Trophoblast cell (in vitro differentiated cells and primary cell): ENCODE measurements at regions not wholly inside any gene's neighbourhood (a gene's known extent, or its start where the extent isn't known, plus 50 kb on each side); places are given as distances from the start of the nearest gene placed in this dataset.

ENCODE experiments used
- DNase-seq, 2 donors: peaks; one replicate each; pipeline ENCODE4 v3.0.0-alpha.2; 2016
- H2AFZ ChIP-seq: 2 replicates; pipeline ENCODE4 v1.6.1; 2013; ENCODE audit warnings: low read length, moderate library complexity, mild to moderate bottlenecking; ENCODE audit not compliant: insufficient read depth, poor library complexity
- H2AK5ac ChIP-seq: 2 replicates; pipeline ENCODE4 v1.6.1; 2013; ENCODE audit warnings: mild to moderate bottlenecking, low read length
- H2BK120ac ChIP-seq: 2 replicates; pipeline ENCODE4 v1.6.1; 2013; ENCODE audit warnings: low read length, mild to moderate bottlenecking, moderate library complexity; ENCODE audit not compliant: insufficient read depth, poor library complexity
- H2BK12ac ChIP-seq: 2 replicates; pipeline ENCODE4 v1.6.1; 2013; ENCODE audit warnings: mild to moderate bottlenecking, low read length, moderate library complexity
- H2BK5ac ChIP-seq: 2 replicates; pipeline ENCODE4 v1.6.1; 2013; ENCODE audit warnings: low read length, low read depth, moderate library complexity, mild to moderate bottlenecking; ENCODE audit not compliant: poor library complexity
- H3K14ac ChIP-seq: 2 replicates; pipeline ENCODE4 v1.6.1; 2013; ENCODE audit warnings: mild to moderate bottlenecking, low read length
- H3K18ac ChIP-seq: 2 replicates; pipeline ENCODE4 v1.6.1; 2013; ENCODE audit warnings: mild to moderate bottlenecking, low read length
- H3K23ac ChIP-seq: 2 replicates; pipeline ENCODE4 v1.6.1; 2013; ENCODE audit warnings: low read length
- H3K27ac ChIP-seq: 2 replicates; pipeline ENCODE4 v1.5.1; 2013; ENCODE audit warnings: low read depth, mild to moderate bottlenecking, inconsistent platforms, low read length, moderate library complexity
- H3K27me3 ChIP-seq: 2 replicates; pipeline ENCODE4 v1.6.1; 2013; ENCODE audit warnings: inconsistent platforms, mild to moderate bottlenecking, low read length, moderate library complexity; ENCODE audit not compliant: insufficient read depth
- H3K36me3 ChIP-seq, 2 experiments: 1 replicate in 1 of 2; 2 replicates in 1 of 2; pipeline ENCODE4 v1.6.1; 2013; ENCODE audit warnings: low read length in 2 of 2, mild to moderate bottlenecking in 2 of 2, moderate library complexity in 1 of 2; ENCODE audit not compliant: insufficient read depth in 2 of 2, control insufficient read depth in 1 of 2
- H3K4ac ChIP-seq: 2 replicates; pipeline ENCODE4 v1.6.1; 2013; ENCODE audit warnings: low read depth, mild to moderate bottlenecking, low read length, moderate library complexity
- H3K4me1 ChIP-seq, 2 experiments: 1 replicate in 1 of 2; 2 replicates in 1 of 2; pipeline ENCODE4 v1.6.1; 2013; ENCODE audit warnings: low read length in 2 of 2, mild to moderate bottlenecking in 2 of 2, moderate library complexity in 1 of 2; ENCODE audit not compliant: insufficient read depth in 2 of 2, control insufficient read depth in 1 of 2
- H3K4me2 ChIP-seq: 2 replicates; pipeline ENCODE4 v1.6.1; 2013; ENCODE audit warnings: inconsistent platforms, mild to moderate bottlenecking, low read length, moderate library complexity
- H3K4me3 ChIP-seq: 2 replicates; pipeline ENCODE4 v1.5.1; 2013; ENCODE audit warnings: mild to moderate bottlenecking, low read depth, low read length, inconsistent platforms
- H3K79me1 ChIP-seq: one replicate; pipeline ENCODE4 v1.6.1; 2013; ENCODE audit warnings: low read length
- H3K79me2 ChIP-seq: 2 replicates; pipeline ENCODE4 v1.6.1; 2013; ENCODE audit warnings: low read length, mild to moderate bottlenecking; ENCODE audit not compliant: control insufficient read depth, insufficient read depth, poor library complexity
- H3K9ac ChIP-seq: 2 replicates; pipeline ENCODE4 v1.6.1; 2013; ENCODE audit warnings: mild to moderate bottlenecking, low read length
- H3K9me3 ChIP-seq: 2 replicates; pipeline ENCODE4 v1.6.1; 2013; ENCODE audit warnings: low read depth, mild to moderate bottlenecking, control low read depth, inconsistent platforms, low read length; ENCODE audit not compliant: insufficient read depth
- H4K12ac ChIP-seq: 2 replicates; pipeline ENCODE4 v1.6.1; 2013; ENCODE audit warnings: low read depth, mild to moderate bottlenecking, low read length, moderate library complexity
- H4K8ac ChIP-seq: 2 replicates; pipeline ENCODE4 v1.6.1; 2013; ENCODE audit warnings: low read depth, mild to moderate bottlenecking, low read length, moderate library complexity
- H4K91ac ChIP-seq: one replicate; pipeline ENCODE4 v1.6.1; 2013; ENCODE audit warnings: low read depth, mild to moderate bottlenecking, low read length, moderate library complexity
- WGBS: extraction: QIAGEN DNeasy Blood & Tissue Kit; methylation state at CpG from one replicate; pipeline ENCODE4 v1.1.7; 2013; ENCODE audit warnings: missing lambda C conversion rate; ENCODE audit not compliant: insufficient read length, insufficient coverage; ENCODE audit errors: extremely low coverage; 5-methylcytosine and 5-hydroxymethylcytosine counted together

DNA sequence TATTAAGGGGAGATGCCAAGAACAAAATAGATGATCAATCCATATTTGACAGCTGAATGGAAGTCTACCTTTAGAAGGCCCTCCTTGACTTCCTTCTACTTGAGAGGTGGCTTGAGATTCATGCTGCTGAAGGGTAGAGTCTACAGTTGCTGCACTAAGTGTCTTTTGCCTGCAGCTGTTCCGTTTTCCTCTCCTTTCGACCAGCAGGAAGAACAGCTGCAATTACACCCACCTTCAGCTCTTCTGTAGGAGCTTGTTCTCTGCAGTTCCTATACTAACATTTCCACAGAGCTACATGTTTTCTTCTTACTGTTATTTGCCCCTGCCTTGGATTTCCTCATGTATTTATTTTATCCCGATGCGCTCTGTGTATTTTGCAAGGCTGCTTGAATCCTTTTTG is 79.1 kb downstream of the ARRDC4 start:
- Histone ChIP-seq H3K79me2 (no peaks in the 10 kb centered on the region), H3K4me3 (no peak overlapping the region), H4K12ac (no peak overlapping the region), H4K91ac (no peak overlapping the region), H2AFZ (no peak overlapping the region), H3K9me3 (no peaks in the 10 kb centered on the region), H3K27ac (no peak overlapping the region), H2BK12ac (no peak overlapping the region), H2AK5ac (no peak overlapping the region), H3K14ac (no peak overlapping the region), H4K8ac (no peak overlapping the region), H3K9ac (no peak overlapping the region), H3K18ac (no peak overlapping the region), H3K4me1 (peaks cover 2 to 6% of the 10 kb centered on the region in 2 experiments), H2BK120ac (no peak overlapping the region), H3K79me1 (no peaks in the 10 kb centered on the region), H3K36me3 (no peaks in the 10 kb centered on the region), H3K23ac (no peak overlapping the region), H3K4me2 (no peak overlapping the region), H3K27me3 (no peaks in the 10 kb centered on the region), H3K4ac (no peak overlapping the region), H2BK5ac (no peak overlapping the region)
- no peak for DNase-seq
- no CpG with 5 or more reads among the region's 4 CpGs for WGBS

DNA sequence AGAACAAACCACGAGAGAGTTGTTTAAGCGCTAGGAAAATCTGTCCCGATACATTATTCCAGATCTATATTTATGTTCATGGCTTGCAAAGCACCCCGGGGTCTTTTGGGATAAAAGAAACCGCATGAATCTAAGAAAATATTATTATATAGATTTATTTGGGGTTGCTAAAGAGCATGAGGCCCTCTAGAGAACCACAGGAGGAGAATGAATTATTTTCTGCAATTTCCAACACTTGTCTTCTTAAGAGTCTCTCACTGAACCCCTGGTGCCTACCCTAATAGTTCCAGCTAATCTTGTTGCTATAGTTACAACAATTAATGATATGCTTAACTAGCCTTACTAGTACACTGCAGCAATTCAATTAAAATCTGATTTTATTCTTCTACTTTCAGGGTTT is 79.6 kb downstream of the ARRDC4 start:
- no peak overlapping the region for H2BK5ac ChIP-seq
- no peaks in the 10 kb centered on the region for H3K79me1 ChIP-seq
- H3K23ac ChIP-seq, result no peak overlapping the region
- no peak overlapping the region for H3K4ac ChIP-seq
- H3K4me1 ChIP-seq, result peaks cover 2 to 4% of the 10 kb centered on the region in 2 experiments
- no peaks in the 10 kb centered on the region for H3K27me3 ChIP-seq
- H2BK12ac ChIP-seq, result no peak overlapping the region
- H3K36me3 ChIP-seq, result no peaks in the 10 kb centered on the region
- no peaks in the 10 kb centered on the region for H3K79me2 ChIP-seq
- H3K4me3 ChIP-seq, result no peak overlapping the region
- no peak overlapping the region for H2BK120ac ChIP-seq
- H3K14ac ChIP-seq, result no peak overlapping the region
- no peak overlapping the region for H3K18ac ChIP-seq
- H2AFZ ChIP-seq, result no peak overlapping the region
- H3K9ac ChIP-seq, result no peak overlapping the region
- H3K4me2 ChIP-seq, result no peak overlapping the region
- no peaks in the 10 kb centered on the region for H3K9me3 ChIP-seq
- H4K91ac ChIP-seq, result no peak overlapping the region
- no peak overlapping the region for H4K8ac ChIP-seq
- no peak for DNase-seq
- no peak overlapping the region for H3K27ac ChIP-seq
- no peak overlapping the region for H2AK5ac ChIP-seq
- no CpG with 5 or more reads among the region's 5 CpGs for WGBS
- H4K12ac ChIP-seq, result no peak overlapping the region

DNA sequence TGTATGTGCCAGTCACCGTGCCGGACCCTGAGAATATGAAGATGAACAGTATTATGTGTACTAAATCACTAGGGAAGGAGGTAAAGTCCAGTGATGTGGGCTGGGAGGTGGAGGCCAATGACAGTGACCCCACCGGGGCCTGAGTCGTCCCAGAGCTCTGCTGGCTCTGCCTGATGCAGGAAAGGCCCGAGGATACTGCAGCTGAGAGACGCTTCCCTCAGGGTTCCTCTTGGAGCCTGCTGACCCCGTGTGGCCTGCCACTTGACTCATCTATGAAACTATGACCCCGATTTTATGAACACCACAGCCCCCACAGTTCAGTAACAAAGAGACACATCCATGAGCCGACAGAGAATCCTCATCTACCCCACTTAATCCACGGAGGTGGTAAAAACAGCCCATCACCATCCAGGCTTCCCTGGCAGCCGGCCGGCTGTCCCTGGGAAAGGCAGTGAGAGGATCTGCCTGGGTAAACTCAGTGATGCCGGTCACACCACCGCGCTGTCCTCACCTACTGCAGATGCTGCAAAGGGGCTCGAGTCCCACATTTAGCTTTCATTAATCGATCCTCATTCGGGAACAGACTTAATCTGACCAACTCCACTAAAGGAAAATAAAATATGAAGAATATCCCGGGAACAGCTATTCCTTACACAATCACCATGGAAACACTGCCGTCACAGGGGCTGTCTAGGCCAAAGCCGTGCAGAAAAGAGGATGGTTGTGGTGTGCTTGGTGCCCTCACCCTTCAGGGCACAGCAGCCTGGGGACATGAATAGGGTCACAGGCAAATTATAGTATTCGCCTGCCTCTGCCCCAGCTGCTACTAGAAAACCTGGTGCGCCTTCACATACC is 82.9 kb downstream of the ARRDC4 start:
- Histone ChIP-seq H3K79me1 (no peaks in the 10 kb centered on the region), H3K23ac (no peak overlapping the region), H4K91ac (no peak overlapping the region), H2AK5ac (no peak overlapping the region), H2BK12ac (no peak overlapping the region), H4K12ac (no peak overlapping the region), H4K8ac (no peak overlapping the region), H3K18ac (no peak overlapping the region), H3K4ac (no peak overlapping the region), H2BK120ac (no peak overlapping the region), H3K4me3 (no peak overlapping the region), H3K36me3 (no peaks in the 10 kb centered on the region), H2BK5ac (no peak overlapping the region), H3K9ac (no peak overlapping the region), H3K27ac (no peak overlapping the region), H3K4me1 (no peaks in the 10 kb centered on the region), H2AFZ (no peak overlapping the region), H3K14ac (no peak overlapping the region), H3K27me3 (no peaks in the 10 kb centered on the region), H3K4me2 (no peak overlapping the region), H3K9me3 (no peaks in the 10 kb centered on the region), H3K79me2 (no peaks in the 10 kb centered on the region)
- DNase-seq, result no peak
- WGBS, result no CpG with 5 or more reads among the region's 23 CpGs

DNA sequence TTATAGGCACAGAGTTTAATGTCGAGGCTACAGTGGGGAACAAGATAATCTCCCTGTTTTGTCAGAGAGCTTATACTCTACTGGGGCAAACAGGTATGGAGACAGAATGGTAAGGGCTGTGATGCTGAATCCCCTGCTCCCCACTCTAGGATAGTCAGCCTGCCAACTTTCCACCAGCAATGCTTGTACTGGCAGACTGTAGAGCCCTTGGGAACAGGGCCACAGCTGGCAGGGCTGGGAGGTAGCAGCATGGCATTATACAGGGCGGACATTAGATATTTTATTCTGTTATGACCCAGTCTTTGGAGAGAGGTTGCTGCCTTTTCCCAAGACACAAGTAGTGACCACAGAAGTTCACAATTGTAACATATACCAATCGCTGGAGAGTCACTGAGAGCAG is 91.2 kb downstream of the ARRDC4 start:
- H3K4me2 ChIP-seq, result no peak overlapping the region
- H3K27ac ChIP-seq, result no peak overlapping the region
- H2BK12ac ChIP-seq, result no peak overlapping the region
- H4K8ac ChIP-seq, result no peak overlapping the region
- H3K4me3 ChIP-seq, result no peak overlapping the region
- H3K18ac ChIP-seq, result no peak overlapping the region
- no CpG with 5 or more reads among the region's 3 CpGs for WGBS
- no peak overlapping the region for H4K12ac ChIP-seq
- H2BK120ac ChIP-seq, result no peak overlapping the region
- H3K9ac ChIP-seq, result no peak overlapping the region
- no peak overlapping the region for H4K91ac ChIP-seq
- no peak overlapping the region for H2BK5ac ChIP-seq
- no peak for DNase-seq
- no peak overlapping the region for H2AFZ ChIP-seq
- H3K23ac ChIP-seq, result no peak overlapping the region
- no peaks in the 10 kb centered on the region for H3K36me3 ChIP-seq
- H3K14ac ChIP-seq, result no peak overlapping the region
- H2AK5ac ChIP-seq, result no peak overlapping the region
- H3K79me2 ChIP-seq, result no peaks in the 10 kb centered on the region
- no peaks in the 10 kb centered on the region for H3K4me1 ChIP-seq
- no peaks in the 10 kb centered on the region for H3K79me1 ChIP-seq
- no peaks in the 10 kb centered on the region for H3K27me3 ChIP-seq
- H3K4ac ChIP-seq, result no peak overlapping the region
- H3K9me3 ChIP-seq, result no peaks in the 10 kb centered on the region
